ENCODE measurements at regions not wholly inside any gene's neighbourhood (a gene's known extent, or its start where the extent isn't known, plus 50 kb on each side); places are given as distances from the start of the nearest gene placed in this dataset.

GRCh38 chr2:145811276-145812164 lies 1291.6 kb upstream of the ZEB2 start:
- H3K4me3 ChIP-seq, result no peak overlapping the region
- H3K9me3 ChIP-seq, result no peaks in the 10 kb centered on the region
- no peaks in the 10 kb centered on the region for H3K27me3 ChIP-seq (ENCODE audit: insufficient read depth in 3 of 3, low read length in 2 of 3)
- no peak overlapping the region for H3K27ac ChIP-seq
- no peaks in the 10 kb centered on the region for H3K4me1 ChIP-seq
- DNase-seq (no peak), ATAC-seq (no peak)
- WGBS, 3 donors, result 56 to 68% (median 58%) methylated on average over 6 of the region's 6 CpGs
- no peaks in the 10 kb centered on the region for H3K36me3 ChIP-seq (ENCODE audit: insufficient read depth in 1 of 2, low read depth in 1 of 2)
- intact Hi-C loops (cut with DNase I), result no loop called here
- TF ChIP-seq, protein P1, sequence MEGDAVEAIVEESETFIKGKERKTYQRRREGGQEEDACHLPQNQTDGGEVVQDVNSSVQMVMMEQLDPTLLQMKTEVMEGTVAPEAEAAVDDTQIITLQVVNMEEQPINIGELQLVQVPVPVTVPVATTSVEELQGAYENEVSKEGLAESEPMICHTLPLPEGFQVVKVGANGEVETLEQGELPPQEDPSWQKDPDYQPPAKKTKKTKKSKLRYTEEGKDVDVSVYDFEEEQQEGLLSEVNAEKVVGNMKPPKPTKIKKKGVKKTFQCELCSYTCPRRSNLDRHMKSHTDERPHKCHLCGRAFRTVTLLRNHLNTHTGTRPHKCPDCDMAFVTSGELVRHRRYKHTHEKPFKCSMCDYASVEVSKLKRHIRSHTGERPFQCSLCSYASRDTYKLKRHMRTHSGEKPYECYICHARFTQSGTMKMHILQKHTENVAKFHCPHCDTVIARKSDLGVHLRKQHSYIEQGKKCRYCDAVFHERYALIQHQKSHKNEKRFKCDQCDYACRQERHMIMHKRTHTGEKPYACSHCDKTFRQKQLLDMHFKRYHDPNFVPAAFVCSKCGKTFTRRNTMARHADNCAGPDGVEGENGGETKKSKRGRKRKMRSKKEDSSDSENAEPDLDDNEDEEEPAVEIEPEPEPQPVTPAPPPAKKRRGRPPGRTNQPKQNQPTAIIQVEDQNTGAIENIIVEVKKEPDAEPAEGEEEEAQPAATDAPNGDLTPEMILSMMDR (IDR thresholded peaks at IDR 0.05), result no peak

DNA sequence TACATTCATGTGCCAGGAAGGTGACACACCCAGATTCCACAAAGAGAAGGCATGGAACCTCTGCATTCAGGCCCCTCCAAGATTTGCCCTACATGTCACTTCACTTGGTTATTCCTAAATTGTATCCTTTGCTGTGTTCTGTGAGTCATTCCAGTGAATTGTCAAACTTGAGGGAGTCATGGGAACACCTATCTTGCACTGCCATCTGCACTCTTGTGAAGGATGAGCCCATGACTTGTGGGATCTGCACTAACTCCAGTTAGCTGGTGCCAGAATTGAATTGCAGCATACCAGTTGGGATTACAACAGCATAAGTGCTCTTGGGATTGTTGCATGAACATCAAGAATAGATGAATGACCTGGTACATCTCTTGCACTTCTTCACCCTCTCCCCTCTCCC lies 1288.0 kb upstream of the ZEB2 start:
- intact Hi-C loops (cut with DNase I), result no loop called here

DNA sequence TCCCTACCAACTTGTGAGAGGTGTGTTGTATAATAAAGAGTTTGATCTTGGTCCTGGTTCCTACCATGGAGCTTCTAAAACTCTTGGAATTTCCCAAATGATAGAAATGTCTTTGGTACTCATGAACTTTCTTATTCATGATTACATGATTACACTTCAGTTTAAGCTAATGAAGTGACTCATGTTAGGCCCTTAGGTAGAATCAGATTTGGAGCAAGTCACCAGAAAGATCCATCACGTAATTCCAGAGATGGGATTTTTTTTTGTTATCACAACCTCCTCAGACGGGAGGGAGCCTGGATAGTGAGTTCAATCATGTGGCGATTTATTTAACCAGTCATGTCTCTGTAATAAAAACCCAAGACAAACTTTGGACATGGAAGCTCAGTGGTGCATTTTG lies 1287.6 kb upstream of the ZEB2 start:
- H3K27me3 ChIP-seq (ENCODE audit: insufficient read depth in 3 of 3, low read length in 2 of 3), result no peaks in the 10 kb centered on the region
- no peak for DNase-seq
- H3K4me3 ChIP-seq, result no peak overlapping the region
- WGBS, 3 donors, result 92 to 95% (median 92%) methylated on average over 3 of the region's 3 CpGs
- TF ChIP-seq, protein P1 (IDR thresholded peaks at IDR 0.05), result no peak
- ATAC-seq, result no peak
- no peaks in the 10 kb centered on the region for H3K9me3 ChIP-seq
- H3K36me3 ChIP-seq (ENCODE audit: insufficient read depth in 1 of 2, low read depth in 1 of 2), result no peaks in the 10 kb centered on the region
- intact Hi-C loops (cut with DNase I), result no loop called here
- H3K4me1 ChIP-seq, result no peaks in the 10 kb centered on the region
- no peak overlapping the region for H3K27ac ChIP-seq

More for the DNA sequence above, 1288.0 kb upstream of the ZEB2 start:
- Histone ChIP-seq H3K4me1 (no peaks in the 10 kb centered on the region), H3K4me3 (no peak overlapping the region), H3K36me3 (ENCODE audit: insufficient read depth in 1 of 2, low read depth in 1 of 2) (no peaks in the 10 kb centered on the region), H3K9me3 (no peaks in the 10 kb centered on the region), H3K27me3 (ENCODE audit: insufficient read depth in 3 of 3, low read length in 2 of 3) (no peaks in the 10 kb centered on the region), H3K27ac (no peak overlapping the region)
- TF ChIP-seq, protein P1 (IDR thresholded peaks at IDR 0.05), result no peak
- DNase-seq, result no peak
- ATAC-seq, result no peak

- H3K9me3 ChIP-seq, result no peaks in the 10 kb centered on the region
- no peak overlapping the region for H3K4me3 ChIP-seq
- ATAC-seq (no peak), DNase-seq (no peak)
- H3K27me3 ChIP-seq (ENCODE audit: insufficient read depth in 3 of 3, low read length in 2 of 3), result no peaks in the 10 kb centered on the region
- no peaks in the 10 kb centered on the region for H3K4me1 ChIP-seq
- no peak overlapping the region for H3K27ac ChIP-seq
- intact Hi-C loops (cut with DNase I), result no loop called here
- TF ChIP-seq, protein P1 (IDR thresholded peaks at IDR 0.05), result no peak
- no peaks in the 10 kb centered on the region for H3K36me3 ChIP-seq (ENCODE audit: insufficient read depth in 1 of 2, low read depth in 1 of 2)
Measured at GRCh38 chr2:145806546-145806945, 1286.6 kb upstream of the ZEB2 start.

GRCh38 chr2:145802133-145802532 lies 1282.2 kb upstream of the ZEB2 start:
- DNase-seq, result no peak
- no peak overlapping the region for H3K4me3 ChIP-seq
- no peaks in the 10 kb centered on the region for H3K27me3 ChIP-seq (ENCODE audit: insufficient read depth in 3 of 3, low read length in 2 of 3)
- no peaks in the 10 kb centered on the region for H3K9me3 ChIP-seq
- no peaks in the 10 kb centered on the region for H3K36me3 ChIP-seq (ENCODE audit: insufficient read depth in 1 of 2, low read depth in 1 of 2)
- no peaks in the 10 kb centered on the region for H3K4me1 ChIP-seq
- WGBS, 3 donors, result 82 to 89% (median 85%) methylated on average over 1 of the region's 1 CpG
- ATAC-seq, result no peak
- TF ChIP-seq, protein P1 (IDR thresholded peaks at IDR 0.05), result no peak
- no peak overlapping the region for H3K27ac ChIP-seq
- intact Hi-C loops (cut with DNase I), result no loop called here

All from psoas muscle (tissue), 7 donors.